ENCODE measurements at regions not wholly inside any gene's neighbourhood (a gene's known extent, or its start where the extent isn't known, plus 50 kb on each side); places are given as distances from the start of the nearest gene placed in this dataset.

GRCh38 chr3:75129101-75129500, 514.6 kb upstream of the CNTN3 start:
- no peak for DNase-seq (ENCODE audit: low read depth)
- Histone ChIP-seq H3K36me3 (ENCODE audit: control insufficient read depth, insufficient read depth, low read length) (no peaks in the 10 kb centered on the region), H3K27me3 (ENCODE audit: control insufficient read depth, insufficient read depth, low read length) (no peaks in the 10 kb centered on the region), H3K4me3 (ENCODE audit: low read depth, low read length) (no peak overlapping the region)
- TF ChIP-seq CTCF (IDR thresholded peaks at IDR 0.05; ENCODE audit: insufficient read depth, low read length, poor library complexity, severe bottlenecking), result no peak

- Histone ChIP-seq H3K27me3 (ENCODE audit: control insufficient read depth, insufficient read depth, low read length) (no peaks in the 10 kb centered on the region), H3K36me3 (ENCODE audit: control insufficient read depth, insufficient read depth, low read length) (no peaks in the 10 kb centered on the region), H3K4me3 (ENCODE audit: low read depth, low read length) (no peak overlapping the region)
- no peak for DNase-seq (ENCODE audit: low read depth)
- no peak for TF ChIP-seq CTCF (IDR thresholded peaks at IDR 0.05; ENCODE audit: insufficient read depth, low read length, poor library complexity, severe bottlenecking)
Observed at GRCh38 chr3:75136100-75136897, 521.8 kb upstream of the CNTN3 start.

- H3K27me3 ChIP-seq (ENCODE audit: control insufficient read depth, insufficient read depth, low read length), result no peaks in the 10 kb centered on the region
- no peak for TF ChIP-seq CTCF (IDR thresholded peaks at IDR 0.05; ENCODE audit: insufficient read depth, low read length, poor library complexity, severe bottlenecking)
- DNase-seq (ENCODE audit: low read depth), result no peak
- H3K4me3 ChIP-seq (ENCODE audit: low read depth, low read length), result no peak overlapping the region
- no peaks in the 10 kb centered on the region for H3K36me3 ChIP-seq (ENCODE audit: control insufficient read depth, insufficient read depth, low read length)
Observed at GRCh38 chr3:75138345-75138744, 523.9 kb upstream of the CNTN3 start.

GRCh38 chr3:75140904-75141615, 523.1 kb upstream of the FRG2C start:
- no peak for DNase-seq (ENCODE audit: low read depth)
- no peak overlapping the region for H3K4me3 ChIP-seq (ENCODE audit: low read depth, low read length)
- TF ChIP-seq CTCF (IDR thresholded peaks at IDR 0.05; ENCODE audit: insufficient read depth, low read length, poor library complexity, severe bottlenecking), result no peak
- H3K36me3 ChIP-seq (ENCODE audit: control insufficient read depth, insufficient read depth, low read length), result no peaks in the 10 kb centered on the region
- H3K27me3 ChIP-seq (ENCODE audit: control insufficient read depth, insufficient read depth, low read length), result no peaks in the 10 kb centered on the region

GRCh38 chr3:75144406-75144805, 519.7 kb upstream of the FRG2C start:
- no peaks in the 10 kb centered on the region for H3K27me3 ChIP-seq (ENCODE audit: control insufficient read depth, insufficient read depth, low read length)
- TF ChIP-seq CTCF (IDR thresholded peaks at IDR 0.05; ENCODE audit: insufficient read depth, low read length, poor library complexity, severe bottlenecking), result no peak
- no peak for DNase-seq (ENCODE audit: low read depth)
- H3K36me3 ChIP-seq (ENCODE audit: control insufficient read depth, insufficient read depth, low read length), result no peaks in the 10 kb centered on the region
- H3K4me3 ChIP-seq (ENCODE audit: low read depth, low read length), result no peak overlapping the region
